GM12892 (cell line): ENCODE measurements at regions not wholly inside any gene's neighbourhood (a gene's known extent, or its start where the extent isn't known, plus 50 kb on each side); places are given as distances from the start of the nearest gene placed in this dataset.

Experiments used
- POLR2A ChIP-seq: IDR thresholded peaks from 2 replicates; pipeline ENCODE4 v1.6.1; 2011; ENCODE audit warnings: low read depth, low read length, control low read depth
- POLR2AphosphoS5 ChIP-seq: IDR thresholded peaks from 2 replicates; pipeline ENCODE4 v1.6.1; 2011; ENCODE audit warnings: low read depth, low read length, control low read depth

GRCh38 chrX:43148305-43148704 is 370.3 kb upstream of the PPP1R2C start:
- TF ChIP-seq POLR2A (no peak), POLR2AphosphoS5 (no peak)
